Heart right ventricle (tissue), 16 donors: ENCODE measurements at regions not wholly inside any gene's neighbourhood (a gene's known extent, or its start where the extent isn't known, plus 50 kb on each side); places are given as distances from the start of the nearest gene placed in this dataset.

Experiments
- ATAC-seq, 8 donors: fragments of 200-7000 bp; cut with Tn5 transposase; one replicate each; pipeline ENCODE4 v1.9.1; 2020; ENCODE audit warnings: mild to moderate bottlenecking in 8 of 8, moderate library complexity in 8 of 8, moderate number of reproducible peaks in 1 of 8
- DNase-seq, 2 donors: peaks; one replicate each; pipeline ENCODE4 v3.0.0-alpha.2; 2020
- H3K27ac ChIP-seq, 10 donors: fragments of 200-600 bp; sonication (generic) in 2 of 10; one replicate each; pipeline versions ENCODE4 v1.5.0 to v1.8.0; 2020 to 2022; ENCODE audit warnings: mild to moderate bottlenecking in 3 of 10
- H3K27me3 ChIP-seq, 7 donors: fragments of 200-600 bp; one replicate each; pipeline ENCODE4 v1.8.0; 2021 to 2022; ENCODE audit warnings: mild to moderate bottlenecking in 2 of 7
- H3K36me3 ChIP-seq, 9 donors: fragments of 200-600 bp; sonication (generic) in 1 of 9; one replicate each; pipeline versions ENCODE4 v1.5.0 to v1.8.0; 2020 to 2022; ENCODE audit warnings: mild to moderate bottlenecking in 2 of 9
- H3K4me1 ChIP-seq, 9 donors: fragments of 200-600 bp; sonication (generic) in 1 of 9; one replicate each; pipeline versions ENCODE4 v1.5.0 to v1.8.0; 2020 to 2022; ENCODE audit warnings: mild to moderate bottlenecking in 4 of 9
- H3K4me3 ChIP-seq, 10 donors: fragments of 200-600 bp; sonication (generic) in 2 of 10; one replicate each; pipeline versions ENCODE4 v1.5.0 to v1.8.0; 2020 to 2022; ENCODE audit warnings: mild to moderate bottlenecking in 7 of 10, moderate library complexity in 2 of 10
- H3K9me3 ChIP-seq, 11 donors: fragments of 200-600 bp in 10 of 11; sonication (generic) in 2 of 11; one replicate each; pipeline versions ENCODE4 v1.5.0 to v1.8.0; 2013 to 2022; ENCODE audit warnings: mild to moderate bottlenecking in 2 of 11, control low read depth in 1 of 11, moderate library complexity in 1 of 11
- CTCF ChIP-seq, 9 donors: fragments of 200-600 bp; sonication (generic) in 2 of 9; IDR thresholded peaks; one replicate each; pipeline versions ENCODE4 v1.5.0 to v1.8.0; 2021 to 2022; ENCODE audit warnings: antibody characterized with exemption in 9 of 9, mild to moderate bottlenecking in 5 of 9, moderate library complexity in 1 of 9
- WGBS, 2 donors: extraction: QIAGEN DNeasy Blood & Tissue Kit; methylation state at CpG; one replicate each; pipeline ENCODE4 v1.1.7; 2013; ENCODE audit warnings: inconsistent platforms in 1 of 2; 5-methylcytosine and 5-hydroxymethylcytosine counted together
- intact Hi-C, 10 donors: fragments of 100-400 bp; cut with DNase I; formaldehyde crosslinking; loops; one replicate each; pipeline versions ENCODE4 v1.11.1 to v1.14.2; 2022
- donor health status: Arrhythmogenic right ventricular cardiomyopathy.
- donor health status: ischemic (EF 13 %, LVEDD 7.1; RV severe dilation, severe dysfunction).
- donor health status: healthy with polysubstance abuse.
- donor health status: DM: no; HTN: yes; CAD: no.
- donor health status: DM: no; HTN: no; CAD: no.
- donor health status: ischemic (EF 25% LVEDD 6.9; RV normal size, moderate dysfunction).
- donor health status: ischemic (EF 25% LVEDD 5.7; RV mildly dilated, moderate dysfunction).
- donor health status: healthy.
- donor health status: DM: yes; HTN: yes; CAD: no.
- donor health status: Ischemic cardiomyopathy.
- donor health status: ischemic (EF 35%, LVEDD 5.7; RV mildly dilated, moderate dysfunction).
- donor health status: nonischemic (EF 11% LVEDD 7.7; RV severe dilation, severe dysfunction).
- donor health status: DM: yes; HTN: yes; CAD: no.
- donor health status: PGD.
- donor health status: ischemic (EF 29% LVEDD 5.4; RV normal size, mild dysfunction).
- donor health status: nonischemic (EF 23%, LVEDD 6.1; RV moderate dilation, normal function).

- 77 to 83% methylated on average over 4 of the region's 4 CpGs for WGBS, 2 donors
- Histone ChIP-seq H3K4me3 (no peak overlapping the region), H3K4me1 (no peaks in the 10 kb centered on the region), H3K27ac (no peak overlapping the region), H3K27me3 (peaks cover 0 to 10% (median 0%) of the 10 kb centered on the region in 7 donors), H3K9me3 (peaks cover 0 to 5% (median 0%) of the 10 kb centered on the region in 11 donors), H3K36me3 (no peaks in the 10 kb centered on the region)
- no peak for TF ChIP-seq CTCF (IDR thresholded peaks at IDR 0.05)
- intact Hi-C loops: no loop called here
- DNase-seq: no peak
- ATAC-seq: no peak
Observed at GRCh38 chr1:222195857-222196256, 352.0 kb downstream of the HHIPL2 start.

GRCh38 chr1:222189218-222189617, 358.7 kb downstream of the HHIPL2 start:
- Histone ChIP-seq H3K27ac (no peak overlapping the region), H3K4me1 (no peaks in the 10 kb centered on the region), H3K4me3 (no peak overlapping the region), H3K9me3 (peaks cover 0 to 8% (median 0%) of the 10 kb centered on the region in 11 donors), H3K27me3 (no peaks in the 10 kb centered on the region), H3K36me3 (no peaks in the 10 kb centered on the region)
- DNase-seq (no peak), ATAC-seq (no peak)
- intact Hi-C loops: no loop called here
- no peak for TF ChIP-seq CTCF (IDR thresholded peaks at IDR 0.05)
- WGBS, 2 donors: 82 to 87% methylated on average over 1 of the region's 1 CpG

- Histone ChIP-seq H3K4me3 (no peak overlapping the region), H3K27ac (no peak overlapping the region), H3K27me3 (no peaks in the 10 kb centered on the region), H3K4me1 (no peaks in the 10 kb centered on the region), H3K9me3 (peaks cover 0 to 8% (median 0%) of the 10 kb centered on the region in 11 donors), H3K36me3 (no peaks in the 10 kb centered on the region)
- TF ChIP-seq CTCF (IDR thresholded peaks at IDR 0.05): no peak
- DNase-seq (no peak), ATAC-seq (no peak)
- 83% methylated on average over 6 of the region's 6 CpGs for WGBS, 2 donors
- intact Hi-C loops: no loop called here
Observed at GRCh38 chr1:222187566-222188332, 360.2 kb downstream of the HHIPL2 start.

GRCh38 chr1:222182641-222183040, 365.3 kb downstream of the HHIPL2 start:
- H3K36me3 ChIP-seq: no peaks in the 10 kb centered on the region
- intact Hi-C loops: no loop called here
- H3K27ac ChIP-seq: no peak overlapping the region
- no peak for DNase-seq
- no peak overlapping the region for H3K4me3 ChIP-seq
- no peaks in the 10 kb centered on the region for H3K27me3 ChIP-seq
- peaks cover 0 to 8% (median 0%) of the 10 kb centered on the region in 11 donors for H3K9me3 ChIP-seq
- H3K4me1 ChIP-seq: no peaks in the 10 kb centered on the region
- no peak for ATAC-seq
- no peak for TF ChIP-seq CTCF (IDR thresholded peaks at IDR 0.05)
